Panc1 (cell line): ENCODE measurements at regions not wholly inside any gene's neighbourhood (a gene's known extent, or its start where the extent isn't known, plus 50 kb on each side); places are given as distances from the start of the nearest gene placed in this dataset.
"Not testable (repeated sequence)": the region's sequence is repeated elsewhere in the genome, so short reads cannot be mapped to it uniquely, and the experiment has no call there.

ENCODE experiments used
- ATAC-seq: fragments of 200-7000 bp; cut with Tn5 transposase; 2 replicates; pipeline ENCODE4 v1.9.1; 2020; ENCODE audit warnings: mild to moderate bottlenecking, moderate library complexity
- BruUV-seq: library from RNA; stranded (reverse); fragments of 400-500 nt; replicated peaks from 2 replicates; lab custom pipeline; 2021; lab: Mats Ljungman, UMichigan
- CTCF ChIA-PET: fragments of 300-600 bp; sonication (Branson Sonifier 250); formaldehyde crosslinking; loops from one replicate; lab custom pipeline; 2022; ENCODE audit warnings: antibody characterized with exemption; lab: Charles Lee
- POLR2A ChIA-PET: fragments of 300-600 bp; sonication (Branson Sonifier 250); formaldehyde crosslinking; loops from one replicate; lab custom pipeline; 2022; ENCODE audit warnings: antibody characterized with exemption; lab: Charles Lee
- DNase-seq: peaks from one replicate; pipeline ENCODE4 v3.0.0-alpha.2; 2010; ENCODE audit warnings: low read depth, low spot score
- H3K27ac ChIP-seq: 2 replicates; pipeline ENCODE4 v1.5.1; 2011; ENCODE audit warnings: mild to moderate bottlenecking, low read length, inconsistent platforms
- H3K27me3 ChIP-seq: fragments of 200-500 bp; sonication (Bioruptor generic); 2 replicates; pipeline ENCODE4 v1.6.0; 2014; ENCODE audit warnings: low read length, inconsistent platforms; ENCODE audit not compliant: control insufficient read depth, insufficient read depth
- H3K36me3 ChIP-seq: fragments of 200-500 bp; sonication (Bioruptor generic); 2 replicates; pipeline ENCODE4 v1.5.1; 2014; ENCODE audit warnings: inconsistent platforms, mild to moderate bottlenecking, low read length, moderate library complexity; ENCODE audit not compliant: control insufficient read depth, insufficient read depth
- H3K4me1 ChIP-seq: 2 replicates; pipeline ENCODE4 v1.5.1; 2011; ENCODE audit warnings: inconsistent platforms, mild to moderate bottlenecking, low read length, moderate library complexity; ENCODE audit not compliant: control insufficient read depth, insufficient read depth
- H3K4me3 ChIP-seq, 2 experiments: 2 replicates each; pipeline ENCODE4 v1.5.1; 2011 to 2012; ENCODE audit warnings: low read depth in 2 of 2, low read length in 2 of 2, mild to moderate bottlenecking in 2 of 2, inconsistent platforms in 1 of 2, moderate library complexity in 1 of 2
- H3K9me3 ChIP-seq: fragments of 200-500 bp; sonication (Bioruptor generic); 2 replicates; pipeline ENCODE4 v1.5.1; 2014; ENCODE audit warnings: low read depth, mild to moderate bottlenecking, inconsistent platforms, low read length, moderate library complexity; ENCODE audit not compliant: control insufficient read depth, insufficient read depth
- POLR2AphosphoS5 ChIP-seq: IDR thresholded peaks from 2 replicates; pipeline ENCODE4 v1.6.1; 2012; ENCODE audit warnings: mild to moderate bottlenecking, low read depth, low read length, moderate library complexity
- SIN3A ChIP-seq: IDR thresholded peaks from 2 replicates; pipeline ENCODE4 v1.6.1; 2012; ENCODE audit warnings: low read depth, mild to moderate bottlenecking, low read length, moderate library complexity, borderline replicate concordance; ENCODE audit not compliant: insufficient read depth
- TCF7L2 ChIP-seq: IDR thresholded peaks from 2 replicates; pipeline ENCODE4 v1.6.1; 2011; ENCODE audit warnings: mild to moderate bottlenecking, low read depth, low read length, inconsistent platforms
- in situ Hi-C: cut with HindIII; loops from 2 replicates; pipeline ENCODE4 v1.10.0; 2016; ENCODE audit warnings: low sequenced_read_pairs, low pct_unique_long_range_greater_than_20kb
- intact Hi-C: fragments of 100-400 bp; cut with micrococcal nuclease; formaldehyde crosslinking; loops from one replicate; pipeline ENCODE4 v1.10.0; 2022; ENCODE audit not compliant: unreplicated experiment
- TF ChIP-seq, protein P1 (sequence below): fragments of 450-650 bp; IDR thresholded peaks from 2 replicates; pipeline ENCODE4 v1.5.1; 2017; ENCODE audit warnings: mild to moderate bottlenecking
- TF ChIP-seq, protein P2 (sequence below), 2 experiments: IDR thresholded peaks; 2 replicates each; pipeline ENCODE4 v1.6.1; 2011 to 2012; ENCODE audit warnings: low read depth in 2 of 2, control low read depth in 1 of 2, low read length in 1 of 2, mild to moderate bottlenecking in 1 of 2, moderate library complexity in 1 of 2; ENCODE audit not compliant: insufficient read depth in 1 of 2

DNA sequence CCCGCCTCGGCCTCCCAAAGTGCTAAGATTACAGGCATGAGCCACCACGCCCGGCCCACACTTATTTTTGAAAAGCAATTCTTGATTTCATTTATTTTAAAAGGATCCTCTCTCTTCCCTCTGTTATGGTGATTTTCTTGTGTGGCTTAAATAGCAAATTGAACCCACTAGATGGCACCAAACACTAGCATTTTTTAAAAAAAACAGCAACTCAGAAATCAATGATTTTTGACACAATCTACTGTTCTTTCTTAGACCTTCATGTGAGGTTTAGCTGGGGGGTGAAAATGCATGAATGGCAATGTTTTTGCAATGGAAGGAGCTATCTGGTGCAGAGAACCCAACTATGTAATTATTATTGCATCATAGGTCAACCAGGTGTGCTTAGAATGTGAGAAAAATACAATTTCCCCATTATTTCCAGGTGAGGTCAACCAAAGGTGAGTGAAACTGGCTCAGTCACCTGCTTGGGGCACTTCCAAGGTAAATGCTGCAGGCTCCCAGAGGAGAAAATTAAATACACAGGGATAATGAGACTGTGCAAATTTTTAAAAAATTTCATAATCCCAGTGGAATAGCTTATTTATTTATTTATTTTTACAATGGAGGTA lies 226.7 kb upstream of the PRKX start:
- in situ Hi-C loops, result no loop called here
- ATAC-seq (no peak), DNase-seq (no peak)
- Histone ChIP-seq H3K27me3 (no peaks in the 10 kb centered on the region), H3K9me3 (no peaks in the 10 kb centered on the region), H3K36me3 (no peaks in the 10 kb centered on the region), H3K4me3 (no peak overlapping the region), H3K27ac (no peak overlapping the region), H3K4me1 (no peaks in the 10 kb centered on the region)
- no peak for TF ChIP-seq POLR2AphosphoS5
- TF ChIP-seq, protein P1, sequence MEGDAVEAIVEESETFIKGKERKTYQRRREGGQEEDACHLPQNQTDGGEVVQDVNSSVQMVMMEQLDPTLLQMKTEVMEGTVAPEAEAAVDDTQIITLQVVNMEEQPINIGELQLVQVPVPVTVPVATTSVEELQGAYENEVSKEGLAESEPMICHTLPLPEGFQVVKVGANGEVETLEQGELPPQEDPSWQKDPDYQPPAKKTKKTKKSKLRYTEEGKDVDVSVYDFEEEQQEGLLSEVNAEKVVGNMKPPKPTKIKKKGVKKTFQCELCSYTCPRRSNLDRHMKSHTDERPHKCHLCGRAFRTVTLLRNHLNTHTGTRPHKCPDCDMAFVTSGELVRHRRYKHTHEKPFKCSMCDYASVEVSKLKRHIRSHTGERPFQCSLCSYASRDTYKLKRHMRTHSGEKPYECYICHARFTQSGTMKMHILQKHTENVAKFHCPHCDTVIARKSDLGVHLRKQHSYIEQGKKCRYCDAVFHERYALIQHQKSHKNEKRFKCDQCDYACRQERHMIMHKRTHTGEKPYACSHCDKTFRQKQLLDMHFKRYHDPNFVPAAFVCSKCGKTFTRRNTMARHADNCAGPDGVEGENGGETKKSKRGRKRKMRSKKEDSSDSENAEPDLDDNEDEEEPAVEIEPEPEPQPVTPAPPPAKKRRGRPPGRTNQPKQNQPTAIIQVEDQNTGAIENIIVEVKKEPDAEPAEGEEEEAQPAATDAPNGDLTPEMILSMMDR, result peak; percentile 55
- ChIA-PET POLR2A (no interaction called here), CTCF (interaction anchor here (0.6 kb wide), 1 partner anchor 15 kb away, joined by 10 read pairs; no protein-coding TSS in a partner anchor)
- intact Hi-C loops, result no loop called here
- BruUV-seq, result no TSS peak

DNA sequence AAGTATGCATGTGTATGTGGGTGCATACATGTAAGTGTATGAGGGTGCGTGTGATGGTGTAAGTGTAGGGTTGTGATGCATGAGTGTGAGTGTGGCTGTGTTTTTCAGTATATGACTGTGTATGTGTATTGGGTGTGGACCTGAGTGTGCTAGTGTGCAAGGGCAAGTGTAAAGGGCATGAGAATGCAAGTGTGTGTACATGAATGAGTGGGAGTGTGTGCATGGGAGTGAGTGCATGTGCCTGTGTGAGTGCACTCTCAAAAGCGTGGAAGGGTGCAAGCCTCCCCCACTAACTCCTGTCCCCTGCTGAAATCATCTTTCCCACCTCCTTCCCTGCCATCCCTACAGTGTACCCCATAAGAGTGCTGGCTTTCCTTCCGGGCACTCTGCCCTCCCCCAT lies 225.1 kb upstream of the PRKX start:
- Histone ChIP-seq H3K36me3 (no peaks in the 10 kb centered on the region), H3K4me3 (no peak overlapping the region), H3K9me3 (no peaks in the 10 kb centered on the region), H3K27ac (no peak overlapping the region), H3K4me1 (no peaks in the 10 kb centered on the region), H3K27me3 (no peaks in the 10 kb centered on the region)
- ChIA-PET CTCF (no interaction called here), POLR2A (no interaction called here)
- in situ Hi-C loops (no loop called here), intact Hi-C loops (no loop called here)
- TF ChIP-seq POLR2AphosphoS5 (no peak), TCF7L2 (no peak), SIN3A (no peak)
- TF ChIP-seq, protein P1, result no peak
- TF ChIP-seq, protein P2, sequence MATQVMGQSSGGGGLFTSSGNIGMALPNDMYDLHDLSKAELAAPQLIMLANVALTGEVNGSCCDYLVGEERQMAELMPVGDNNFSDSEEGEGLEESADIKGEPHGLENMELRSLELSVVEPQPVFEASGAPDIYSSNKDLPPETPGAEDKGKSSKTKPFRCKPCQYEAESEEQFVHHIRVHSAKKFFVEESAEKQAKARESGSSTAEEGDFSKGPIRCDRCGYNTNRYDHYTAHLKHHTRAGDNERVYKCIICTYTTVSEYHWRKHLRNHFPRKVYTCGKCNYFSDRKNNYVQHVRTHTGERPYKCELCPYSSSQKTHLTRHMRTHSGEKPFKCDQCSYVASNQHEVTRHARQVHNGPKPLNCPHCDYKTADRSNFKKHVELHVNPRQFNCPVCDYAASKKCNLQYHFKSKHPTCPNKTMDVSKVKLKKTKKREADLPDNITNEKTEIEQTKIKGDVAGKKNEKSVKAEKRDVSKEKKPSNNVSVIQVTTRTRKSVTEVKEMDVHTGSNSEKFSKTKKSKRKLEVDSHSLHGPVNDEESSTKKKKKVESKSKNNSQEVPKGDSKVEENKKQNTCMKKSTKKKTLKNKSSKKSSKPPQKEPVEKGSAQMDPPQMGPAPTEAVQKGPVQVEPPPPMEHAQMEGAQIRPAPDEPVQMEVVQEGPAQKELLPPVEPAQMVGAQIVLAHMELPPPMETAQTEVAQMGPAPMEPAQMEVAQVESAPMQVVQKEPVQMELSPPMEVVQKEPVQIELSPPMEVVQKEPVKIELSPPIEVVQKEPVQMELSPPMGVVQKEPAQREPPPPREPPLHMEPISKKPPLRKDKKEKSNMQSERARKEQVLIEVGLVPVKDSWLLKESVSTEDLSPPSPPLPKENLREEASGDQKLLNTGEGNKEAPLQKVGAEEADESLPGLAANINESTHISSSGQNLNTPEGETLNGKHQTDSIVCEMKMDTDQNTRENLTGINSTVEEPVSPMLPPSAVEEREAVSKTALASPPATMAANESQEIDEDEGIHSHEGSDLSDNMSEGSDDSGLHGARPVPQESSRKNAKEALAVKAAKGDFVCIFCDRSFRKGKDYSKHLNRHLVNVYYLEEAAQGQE (IDR thresholded peaks at IDR 0.05; ENCODE audit: insufficient read depth in 1 of 2, low read depth in 2 of 2, low read length in 1 of 2), result no peak
- BruUV-seq, result no TSS peak
- no peak for ATAC-seq
- DNase-seq, result no peak

DNA sequence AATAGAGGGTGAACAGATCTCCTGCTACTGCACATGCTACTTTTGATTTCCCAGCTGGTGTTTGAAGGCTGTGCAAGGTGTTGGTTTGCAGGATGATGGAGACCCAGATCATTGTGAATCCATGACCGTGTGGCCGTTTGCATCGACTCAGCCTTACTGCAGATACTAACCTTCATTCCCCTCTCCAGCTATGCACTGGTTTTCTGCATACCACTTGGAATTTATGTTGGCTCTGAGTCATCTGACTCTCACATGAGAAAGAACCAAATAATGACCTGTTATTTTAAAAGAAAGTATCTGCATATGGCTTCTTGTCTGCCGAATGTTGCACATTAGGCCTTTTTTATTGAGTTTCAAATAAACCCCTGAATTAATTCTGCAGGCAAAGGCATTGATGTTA lies 221.7 kb upstream of the PRKX start:
- ATAC-seq, DNase-seq, H3K9me3 ChIP-seq, CTCF ChIA-PET, intact Hi-C loops, H3K27me3 ChIP-seq, H3K4me1 ChIP-seq, in situ Hi-C loops, POLR2A ChIA-PET, H3K36me3 ChIP-seq, H3K27ac ChIP-seq, H3K4me3 ChIP-seq, BruUV-seq: not testable (repeated sequence)

DNA sequence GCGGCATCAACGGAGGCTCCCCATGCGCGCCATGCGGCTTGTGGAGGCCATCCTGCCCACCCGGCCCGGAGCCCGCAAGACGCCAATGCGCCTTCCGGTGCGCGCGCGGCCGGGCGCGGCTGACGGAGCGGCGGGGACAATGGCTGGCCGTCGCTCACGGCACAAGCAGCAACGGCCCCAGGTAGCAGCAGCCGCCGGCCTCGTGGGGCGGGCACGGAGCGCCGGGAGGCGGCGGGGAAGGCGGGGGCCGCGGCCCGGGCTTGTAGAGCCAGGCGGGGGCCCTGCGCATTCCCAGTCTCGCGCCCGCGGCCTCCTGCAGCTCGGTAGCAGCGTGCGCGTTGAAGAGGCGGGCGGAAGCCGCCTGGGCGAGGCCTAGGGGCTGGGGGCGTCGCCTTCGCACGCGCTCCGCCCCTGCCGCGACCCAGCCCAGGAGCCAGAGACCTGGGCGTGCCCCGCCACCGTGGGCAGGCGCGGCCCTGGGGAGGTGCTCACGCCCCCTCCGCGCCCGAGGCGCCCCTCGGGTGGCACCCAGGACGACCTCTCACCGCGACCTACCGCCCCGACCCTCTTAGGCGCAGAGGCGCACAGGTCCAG lies 207.1 kb upstream of the PRKX start:
- in situ Hi-C loops, H3K4me3 ChIP-seq: not testable (repeated sequence)

More for the DNA sequence above, 207.1 kb upstream of the PRKX start:
- H3K27ac ChIP-seq, intact Hi-C loops, CTCF ChIA-PET, POLR2A ChIA-PET, H3K4me1 ChIP-seq, H3K36me3 ChIP-seq, H3K27me3 ChIP-seq, H3K9me3 ChIP-seq, BruUV-seq, DNase-seq: not testable (repeated sequence)
- ATAC-seq, result peak; percentile 99
